K562 (cell line): ENCODE measurements at regions not wholly inside any gene's neighbourhood (a gene's known extent, or its start where the extent isn't known, plus 50 kb on each side); places are given as distances from the start of the nearest gene placed in this dataset.

Source experiments
- CHD4 ChIP-seq: fragments of 200-600 bp; sonication (generic); IDR thresholded peaks from 3 replicates; pipeline ENCODE4 v1.6.1; 2012; ENCODE audit warnings: low read depth, mild to moderate bottlenecking, mixed read lengths, low read length, inconsistent platforms; ENCODE audit not compliant: insufficient read depth, insufficient replicate concordance, poor library complexity, severe bottlenecking
- E2F3 ChIP-seq: fragments of 250-450 bp; sonication (Bioruptor Pico); IDR thresholded peaks from 2 replicates; pipeline ENCODE4 v1.4.0; 2020; ENCODE audit warnings: mild to moderate bottlenecking
- ELF1 ChIP-seq: fragments of 200-800 bp; sonication (Bioruptor generic); IDR thresholded peaks from 2 replicates; pipeline ENCODE4 v1.6.1; 2016; ENCODE audit warnings: missing genetic modification characterization, missing compliant biosample characterization
- GTF2E2 ChIP-seq: fragments of 200-800 bp; sonication (Bioruptor generic); IDR thresholded peaks from 2 replicates; pipeline ENCODE4 v1.6.1; 2016; ENCODE audit warnings: missing genetic modification characterization, missing compliant biosample characterization
- HMGN3 ChIP-seq: IDR thresholded peaks from 2 replicates; pipeline ENCODE4 v1.6.1; 2011; ENCODE audit warnings: borderline replicate concordance, low read depth, mild to moderate bottlenecking, mixed read lengths, low read length; ENCODE audit not compliant: insufficient read length; ENCODE audit errors: extremely low read depth
- MEF2A ChIP-seq: IDR thresholded peaks from 2 replicates; pipeline ENCODE4 v1.6.1; 2011; ENCODE audit warnings: low read depth, mild to moderate bottlenecking, low read length, moderate library complexity; ENCODE audit not compliant: control insufficient read depth
- NFIC ChIP-seq: fragments of 450-650 bp; IDR thresholded peaks from 2 replicates; pipeline ENCODE4 v1.6.1; 2017; ENCODE audit warnings: mild to moderate bottlenecking, inconsistent platforms
- NR4A1 ChIP-seq, 2 experiments: fragments of 250-450 bp in 1 of 2; fragments of 450-650 bp in 1 of 2; sonication (Bioruptor Pico) in 1 of 2; IDR thresholded peaks; 2 replicates each; pipeline versions ENCODE4 v1.4.0 to v1.6.1; 2016 to 2020; ENCODE audit warnings: mild to moderate bottlenecking in 2 of 2, missing compliant biosample characterization in 1 of 2, missing genetic modification characterization in 1 of 2, moderate library complexity in 1 of 2
- PATZ1 ChIP-seq: fragments of 250-450 bp; sonication (Bioruptor Pico); IDR thresholded peaks from 2 replicates; pipeline ENCODE4 v1.5.0; 2020; ENCODE audit warnings: mild to moderate bottlenecking, borderline replicate concordance
- PRPF4 ChIP-seq: fragments of 200-400 bp; formaldehyde crosslinking; IDR thresholded peaks from one replicate; pipeline ENCODE4 v1.6.1; 2017; ENCODE audit warnings: low read length, low read depth, mild to moderate bottlenecking; ENCODE audit not compliant: insufficient read depth, poor library complexity, severe bottlenecking
- SUPT5H ChIP-seq: fragments of 450-650 bp; IDR thresholded peaks from 2 replicates; pipeline ENCODE4 v1.6.1; 2016
- ZNF512 ChIP-seq: IDR thresholded peaks from 2 replicates; pipeline ENCODE4 v1.6.1; 2016; ENCODE audit warnings: missing genetic modification characterization, missing compliant biosample characterization
- ZNF785 ChIP-seq: fragments of 250-450 bp; sonication (Bioruptor Pico); IDR thresholded peaks from 2 replicates; pipeline ENCODE4 v1.4.0; 2020; ENCODE audit warnings: mild to moderate bottlenecking

GRCh38 chr1:213619026-213619425, 368.7 kb upstream of the PROX1 start (continued):
- TF ChIP-seq PATZ1 (CRISPR knock-in tag) (no peak), PRPF4 (no peak), ELF1 (no peak), GTF2E2 (tag) (no peak), HMGN3 (no peak), MEF2A (no peak), NFIC (no peak), NR4A1 (CRISPR knock-in tag; IDR thresholded peaks at IDR 0.05) (no peak), NR4A1 (tag; IDR thresholded peaks at IDR 0.05) (no peak), CHD4 (no peak), ZNF785 (CRISPR knock-in tag) (no peak), SUPT5H (no peak), ZNF512 (no peak), E2F3 (CRISPR knock-in tag) (no peak)
